PC-9 (cell line): ENCODE measurements at regions not wholly inside any gene's neighbourhood (a gene's known extent, or its start where the extent isn't known, plus 50 kb on each side); places are given as distances from the start of the nearest gene placed in this dataset.

ENCODE experiments used
- BruUV-seq: library from RNA; stranded (reverse); fragments of 400-500 nt; replicated peaks from 2 replicates; lab custom pipeline; 2021; lab: Mats Ljungman, UMichigan
- CTCF ChIA-PET: fragments of 300-600 bp; sonication (Branson Sonifier 250); formaldehyde crosslinking; loops from one replicate; lab custom pipeline; 2022; ENCODE audit warnings: antibody characterized with exemption; lab: Charles Lee
- POLR2A ChIA-PET: fragments of 300-600 bp; sonication (Branson Sonifier 250); formaldehyde crosslinking; loops from one replicate; lab custom pipeline; 2022; ENCODE audit warnings: antibody characterized with exemption; ENCODE audit not compliant: unreplicated experiment; lab: Charles Lee
- DNase-seq, 2 experiments: peaks; one replicate each; pipeline versions ENCODE4 v3.0.0 to v3.0.0-alpha.2; 2015 to 2022; ENCODE audit warnings: mixed read lengths in 1 of 2
- H2AFZ ChIP-seq: fragments of 200-600 bp; sonication (generic); 2 replicates; pipeline ENCODE4 v1.8.1; 2017; ENCODE audit warnings: antibody characterized with exemption
- H3F3A ChIP-seq: fragments of 200-600 bp; sonication (generic); 2 replicates; pipeline ENCODE4 v1.8.1; 2017; ENCODE audit warnings: antibody characterized with exemption, mild to moderate bottlenecking, low read depth; ENCODE audit not compliant: insufficient read depth
- H3K27ac ChIP-seq: fragments of 200-600 bp; sonication (generic); 2 replicates; pipeline ENCODE4 v1.6.1; 2016; ENCODE audit warnings: mixed run types
- H3K27me3 ChIP-seq: fragments of 200-600 bp; sonication (generic); 2 replicates; pipeline ENCODE4 v1.6.1; 2016; ENCODE audit warnings: low read depth, mixed run types; ENCODE audit not compliant: insufficient read depth
- H3K36me3 ChIP-seq: fragments of 200-600 bp; sonication (generic); 2 replicates; pipeline ENCODE4 v1.6.1; 2016; ENCODE audit warnings: low read depth, mixed run types
- H3K4me1 ChIP-seq: fragments of 200-600 bp; sonication (generic); replicated peaks from 2 replicates; pipeline ENCODE4 v1.6.1; 2016; ENCODE audit warnings: mixed run types; ENCODE audit not compliant: insufficient read depth
- H3K4me2 ChIP-seq: fragments of 200-600 bp; sonication (generic); 2 replicates; pipeline ENCODE4 v1.6.1; 2017; ENCODE audit warnings: mixed run types
- H3K4me3 ChIP-seq: fragments of 200-600 bp; sonication (generic); 2 replicates; pipeline ENCODE4 v1.6.1; 2016; ENCODE audit warnings: mixed run types
- H3K79me2 ChIP-seq: fragments of 200-600 bp; sonication (generic); 2 replicates; pipeline ENCODE4 v1.6.1; 2017; ENCODE audit warnings: low read depth, mixed run types
- H3K9me2 ChIP-seq: fragments of 200-600 bp; sonication (generic); 2 replicates; pipeline ENCODE4 v1.8.1; 2017; ENCODE audit warnings: mild to moderate bottlenecking; ENCODE audit not compliant: insufficient read depth
- H3K9me3 ChIP-seq: fragments of 200-600 bp; sonication (generic); 2 replicates; pipeline ENCODE4 v1.8.1; 2016; ENCODE audit warnings: low read depth; ENCODE audit not compliant: insufficient read depth
- H4K20me1 ChIP-seq: fragments of 200-600 bp; sonication (generic); 2 replicates; pipeline ENCODE4 v1.8.1; 2017; ENCODE audit not compliant: insufficient read depth
- CTCF ChIP-seq: fragments of 200-600 bp; sonication (generic); conservative IDR thresholded peaks from 2 replicates; pipeline ENCODE4 v1.6.1; 2017; ENCODE audit warnings: mixed run types, antibody characterized with exemption, mild to moderate bottlenecking, moderate library complexity
- EZH2 ChIP-seq: fragments of 200-600 bp; sonication (generic); IDR thresholded peaks from 2 replicates; pipeline ENCODE4 v1.8.0; 2017; ENCODE audit warnings: antibody characterized with exemption, low read depth
- intact Hi-C: fragments of 100-400 bp; cut with micrococcal nuclease; formaldehyde crosslinking; loops from one replicate; pipeline ENCODE4 v1.10.0; 2022; ENCODE audit not compliant: unreplicated experiment

- Histone ChIP-seq H3K36me3 (no peaks in the 10 kb centered on the region), H3K9me3 (no peaks in the 10 kb centered on the region), H3K27me3 (no peaks in the 10 kb centered on the region), H3K4me1 (peaks cover 33% of the 10 kb centered on the region), H3F3A (peaks cover 18% of the 10 kb centered on the region), H3K27ac (no peak overlapping the region), H3K9me2 (no peaks in the 10 kb centered on the region), H3K4me3 (no peak overlapping the region), H2AFZ (no peak overlapping the region), H3K4me2 (no peak overlapping the region), H3K79me2 (no peaks in the 10 kb centered on the region), H4K20me1 (no peaks in the 10 kb centered on the region)
- BruUV-seq, result no TSS peak
- POLR2A ChIA-PET, result no interaction called here
- intact Hi-C loops, result no loop called here
- TF ChIP-seq CTCF (no peak), EZH2 (no peak)
- DNase-seq, result no peak
- CTCF ChIA-PET, result no interaction called here
Measured at GRCh38 chr11:19511413-19512183, 201.0 kb upstream of the NAV2 start.

GRCh38 chr11:19511066-19511412 is 201.6 kb upstream of the NAV2 start:
- Histone ChIP-seq H3K4me3 (no peak overlapping the region), H3K79me2 (no peaks in the 10 kb centered on the region), H4K20me1 (no peaks in the 10 kb centered on the region), H3K9me2 (no peaks in the 10 kb centered on the region), H2AFZ (no peak overlapping the region), H3K36me3 (no peaks in the 10 kb centered on the region), H3F3A (peaks cover 18% of the 10 kb centered on the region), H3K9me3 (no peaks in the 10 kb centered on the region), H3K27me3 (no peaks in the 10 kb centered on the region), H3K4me1 (peaks cover 33% of the 10 kb centered on the region), H3K27ac (no peak overlapping the region), H3K4me2 (no peak overlapping the region)
- ChIA-PET CTCF (no interaction called here), POLR2A (no interaction called here)
- no peak for TF ChIP-seq CTCF
- TF ChIP-seq EZH2, result no peak
- BruUV-seq, result no TSS peak
- no peak for DNase-seq
- intact Hi-C loops, result no loop called here

GRCh38 chr11:19510468-19510867 is 202.2 kb upstream of the NAV2 start:
- POLR2A ChIA-PET, result no interaction called here
- CTCF ChIA-PET, result no interaction called here
- Histone ChIP-seq H3K4me2 (no peak overlapping the region), H2AFZ (no peak overlapping the region), H3K4me1 (peaks cover 33% of the 10 kb centered on the region), H3K36me3 (no peaks in the 10 kb centered on the region), H3K4me3 (no peak overlapping the region), H4K20me1 (no peaks in the 10 kb centered on the region), H3K9me3 (no peaks in the 10 kb centered on the region), H3K9me2 (no peaks in the 10 kb centered on the region), H3K27me3 (no peaks in the 10 kb centered on the region), H3K79me2 (no peaks in the 10 kb centered on the region), H3F3A (peaks cover 18% of the 10 kb centered on the region), H3K27ac (no peak overlapping the region)
- TF ChIP-seq EZH2 (no peak), CTCF (no peak)
- BruUV-seq, result no TSS peak
- no peak for DNase-seq
- intact Hi-C loops, result no loop called here
